AG04449 (cell line): ENCODE measurements at regions not wholly inside any gene's neighbourhood (a gene's known extent, or its start where the extent isn't known, plus 50 kb on each side); places are given as distances from the start of the nearest gene placed in this dataset.
A peak's percentile ranks its signal among the peaks of the same experiment; 100 is the strongest.

Source experiments
- CTCF ChIA-PET: fragments of 350-600 bp; formaldehyde crosslinking; extraction: SDS; loops from one replicate; lab custom pipeline; 2021; ENCODE audit warnings: antibody characterized with exemption; lab: Yijun Ruan, JAX
- POLR2A ChIA-PET: fragments of 400-600, 350-600 bp; formaldehyde crosslinking; extraction: SDS; loops from one replicate; lab custom pipeline; 2020; ENCODE audit warnings: antibody characterized with exemption, inconsistent platforms; lab: Yijun Ruan, JAX
- DNase-seq: peaks from one replicate; pipeline ENCODE4 v3.0.0-alpha.2; 2010; ENCODE audit warnings: low read depth, low spot score
- H3K4me3 ChIP-seq: 2 replicates; pipeline ENCODE4 v1.5.1; 2011; ENCODE audit warnings: low read depth, mild to moderate bottlenecking, control low read depth, low read length
- TF ChIP-seq, protein P1 (sequence below): IDR thresholded peaks from one replicate; pipeline ENCODE4 v1.5.1; 2011; ENCODE audit warnings: mild to moderate bottlenecking, moderate library complexity, low read length, control low read depth, inconsistent platforms; ENCODE audit not compliant: insufficient read depth; ENCODE audit errors: missing control alignments

DNA sequence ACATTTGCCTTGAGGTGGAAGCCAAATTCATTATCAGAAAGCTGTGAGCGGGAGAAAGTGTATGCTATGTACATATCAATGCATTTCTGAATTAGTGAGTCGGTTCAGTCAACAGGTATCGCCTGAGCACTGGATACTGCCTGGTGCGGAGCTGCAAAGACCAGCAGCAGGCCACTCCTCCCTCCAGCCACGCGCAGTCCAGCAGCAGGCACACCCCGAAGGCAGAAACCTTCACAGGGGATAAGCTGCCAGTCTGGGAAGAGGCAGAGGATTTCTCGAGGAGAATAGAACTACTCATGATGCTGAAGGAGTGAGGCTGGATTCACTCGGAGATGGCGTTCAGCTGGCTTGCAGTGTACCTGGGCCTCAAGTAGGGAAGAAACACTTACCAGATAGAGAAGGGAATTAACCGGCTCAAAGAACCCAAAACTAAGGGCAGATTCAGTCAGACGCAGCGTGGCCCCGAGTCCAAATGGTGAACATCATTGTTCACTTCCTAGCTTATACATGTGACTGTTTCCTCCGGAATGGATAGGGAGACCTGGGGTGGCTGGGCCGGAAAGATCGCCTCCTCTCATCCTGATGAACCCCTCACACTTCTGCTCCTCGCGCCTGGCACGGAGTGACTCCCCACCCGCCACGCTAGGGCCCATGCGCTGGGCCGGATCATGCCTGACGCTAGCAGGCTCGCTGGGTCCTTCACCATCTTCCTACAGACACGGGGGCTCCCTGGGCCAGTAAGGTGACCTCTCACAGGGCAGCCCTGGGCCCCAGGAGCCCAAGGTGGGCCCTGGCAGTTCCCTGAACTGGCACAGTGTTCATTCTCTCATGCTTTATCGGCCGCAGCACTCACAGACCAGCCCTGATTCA lies 78.1 kb upstream of the SPATA31C2 start:
- no peak overlapping the region for H3K4me3 ChIP-seq
- CTCF ChIA-PET: no interaction called here
- DNase-seq: no peak
- TF ChIP-seq, protein P1, sequence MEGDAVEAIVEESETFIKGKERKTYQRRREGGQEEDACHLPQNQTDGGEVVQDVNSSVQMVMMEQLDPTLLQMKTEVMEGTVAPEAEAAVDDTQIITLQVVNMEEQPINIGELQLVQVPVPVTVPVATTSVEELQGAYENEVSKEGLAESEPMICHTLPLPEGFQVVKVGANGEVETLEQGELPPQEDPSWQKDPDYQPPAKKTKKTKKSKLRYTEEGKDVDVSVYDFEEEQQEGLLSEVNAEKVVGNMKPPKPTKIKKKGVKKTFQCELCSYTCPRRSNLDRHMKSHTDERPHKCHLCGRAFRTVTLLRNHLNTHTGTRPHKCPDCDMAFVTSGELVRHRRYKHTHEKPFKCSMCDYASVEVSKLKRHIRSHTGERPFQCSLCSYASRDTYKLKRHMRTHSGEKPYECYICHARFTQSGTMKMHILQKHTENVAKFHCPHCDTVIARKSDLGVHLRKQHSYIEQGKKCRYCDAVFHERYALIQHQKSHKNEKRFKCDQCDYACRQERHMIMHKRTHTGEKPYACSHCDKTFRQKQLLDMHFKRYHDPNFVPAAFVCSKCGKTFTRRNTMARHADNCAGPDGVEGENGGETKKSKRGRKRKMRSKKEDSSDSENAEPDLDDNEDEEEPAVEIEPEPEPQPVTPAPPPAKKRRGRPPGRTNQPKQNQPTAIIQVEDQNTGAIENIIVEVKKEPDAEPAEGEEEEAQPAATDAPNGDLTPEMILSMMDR: no peak
- POLR2A ChIA-PET: no interaction called here

DNA sequence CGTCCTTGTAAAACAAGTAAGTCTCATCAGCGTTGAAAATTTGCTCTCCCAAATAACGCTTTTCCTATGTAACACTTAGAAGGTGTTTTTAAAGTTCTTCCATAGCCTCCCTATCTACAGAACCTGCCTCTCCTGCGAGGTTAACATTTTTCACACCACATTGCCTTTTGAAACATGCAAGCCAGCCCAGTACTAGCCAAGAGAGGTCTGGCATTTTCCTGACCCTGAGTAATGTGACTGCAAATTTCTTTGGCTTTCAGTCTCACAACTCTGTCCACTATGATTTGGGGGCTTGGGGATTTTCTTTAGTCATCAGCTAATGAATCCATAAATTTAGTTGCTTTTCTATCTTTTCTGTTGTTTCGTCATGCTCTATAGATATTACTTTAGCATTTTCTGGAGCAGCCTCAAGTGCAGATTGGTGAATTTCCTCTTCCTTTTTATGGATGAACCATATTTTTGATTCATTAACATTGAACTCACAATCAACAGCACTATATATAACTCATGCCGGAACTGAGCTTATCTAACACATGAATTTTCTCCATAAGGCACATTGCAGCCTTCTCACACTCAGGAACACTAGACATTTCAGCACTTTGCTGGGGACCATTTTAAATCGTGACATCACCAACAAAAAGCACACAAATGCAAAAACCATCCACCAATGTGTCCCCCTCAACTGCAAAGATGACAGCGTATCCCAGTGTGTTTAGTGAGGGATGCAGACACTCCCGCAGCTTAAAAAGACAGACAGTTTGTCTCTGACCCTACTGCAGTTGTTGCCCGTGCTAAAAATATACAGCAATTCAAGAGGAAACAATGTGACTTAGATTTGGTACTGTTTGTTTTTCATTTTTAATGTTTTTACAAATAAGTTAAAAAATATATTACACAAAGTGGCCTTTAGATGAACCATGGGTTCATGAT lies 77.2 kb upstream of the SPATA31C2 start:
- no peak overlapping the region for H3K4me3 ChIP-seq
- ChIA-PET POLR2A (no interaction called here), CTCF (no interaction called here)
- TF ChIP-seq, protein P1: no peak
- DNase-seq: no peak

DNA sequence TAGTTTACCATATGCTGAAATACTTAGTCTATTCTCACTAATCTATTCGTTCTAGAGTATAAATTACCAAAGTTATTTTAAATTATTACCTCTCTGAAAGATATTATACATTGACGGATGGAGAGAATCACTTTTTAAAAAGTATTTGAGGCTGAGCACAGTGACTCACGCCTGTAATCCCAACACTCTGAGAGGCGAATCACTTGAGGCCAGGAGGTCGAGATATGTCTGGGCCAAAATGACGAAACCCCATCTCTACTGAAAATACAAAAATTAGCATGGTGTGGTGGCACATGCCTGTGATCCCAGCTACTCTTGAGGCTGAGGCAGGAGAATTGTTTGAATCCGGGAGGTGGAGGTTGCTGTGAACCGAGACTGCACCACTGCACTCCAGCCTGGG lies 64.0 kb upstream of the SPATA31C2 start:
- TF ChIP-seq, protein P1: no peak
- H3K4me3 ChIP-seq: no peak overlapping the region
- no peak for DNase-seq
- CTCF ChIA-PET: no interaction called here
- POLR2A ChIA-PET: no interaction called here

DNA sequence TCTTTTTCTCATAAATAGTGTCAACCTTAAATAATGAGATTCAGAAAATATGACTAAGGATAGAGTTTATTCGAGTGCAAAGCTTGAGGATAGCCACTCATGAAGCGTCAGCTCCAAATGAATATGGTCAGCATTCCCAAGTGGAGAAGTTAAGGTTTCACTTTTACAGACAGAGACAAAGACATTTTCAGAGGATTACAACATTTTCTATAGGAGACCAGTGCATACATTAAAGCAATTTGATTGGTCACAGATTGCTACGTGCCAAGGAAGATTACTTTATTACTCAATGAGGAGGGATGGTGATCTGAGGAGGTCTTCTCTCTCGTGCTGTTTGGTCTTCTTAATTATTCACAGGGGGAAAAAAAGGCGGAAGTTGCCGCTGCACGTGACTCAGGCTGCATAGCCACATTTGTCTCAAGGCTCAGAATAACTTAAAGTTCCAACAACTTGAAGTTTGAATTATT lies 60.1 kb upstream of the SPATA31C2 start:
- TF ChIP-seq, protein P1: no peak
- CTCF ChIA-PET: interaction anchor here (1.5 kb wide), 1 partner anchor 11 kb away, joined by 7 read pairs; no protein-coding TSS in a partner anchor
- DNase-seq: peak; percentile 36
- POLR2A ChIA-PET: no interaction called here
- peak overlapping the region; percentile 42 for H3K4me3 ChIP-seq

DNA sequence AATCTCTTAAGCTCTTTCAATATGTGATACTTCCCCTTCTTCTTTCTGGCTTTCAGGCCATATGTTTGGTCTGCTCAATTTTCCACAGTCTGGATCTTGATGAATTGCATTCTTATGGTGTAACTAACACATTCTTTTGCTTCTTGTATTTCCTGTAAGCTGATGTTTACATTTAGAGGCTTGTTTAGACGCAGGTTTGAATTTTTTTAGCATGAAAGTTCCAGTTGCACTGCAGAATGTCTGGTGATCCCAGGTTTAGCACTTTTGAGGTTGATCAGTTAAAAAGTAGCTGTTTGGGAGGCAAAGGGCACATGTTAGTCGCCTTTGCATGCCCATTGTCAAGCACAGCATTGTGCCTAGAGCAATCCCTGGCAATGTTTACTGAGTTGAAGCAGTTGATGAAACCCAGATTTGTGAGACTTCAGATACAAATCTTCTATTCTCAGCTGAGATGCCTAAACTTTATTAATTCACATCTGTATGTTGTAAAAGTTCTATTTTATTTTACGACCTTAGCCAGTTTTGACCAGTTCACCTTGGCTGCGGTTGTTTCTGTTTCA lies 59.6 kb upstream of the SPATA31C2 start:
- POLR2A ChIA-PET: interaction anchor here (0.6 kb wide), 1 partner anchor 646 kb away, joined by 3 read pairs; no protein-coding TSS in a partner anchor
- TF ChIP-seq, protein P1: no peak
- CTCF ChIA-PET: interaction anchor here (0.9 to 1.5 kb wide), 2 partner anchors 10 to 25 kb away, joined by 3 to 7 read pairs; no protein-coding TSS in a partner anchor
- DNase-seq: peak; percentile 78
- peak overlapping the region; percentile 42 for H3K4me3 ChIP-seq
